ENCODE measurements at regions not wholly inside any gene's neighbourhood (a gene's known extent, or its start where the extent isn't known, plus 50 kb on each side); places are given as distances from the start of the nearest gene placed in this dataset.

GRCh38 chr4:128527351-128527750, 239.7 kb upstream of the PGRMC2 start:
- Histone ChIP-seq H3K9me3 (ENCODE audit: control insufficient read depth in 3 of 3, low read length in 3 of 3) (no peaks in the 10 kb centered on the region), H3K36me3 (ENCODE audit: control insufficient read depth in 3 of 3, insufficient read depth in 3 of 3, low read length in 3 of 3) (no peaks in the 10 kb centered on the region), H3K27ac (ENCODE audit: low read depth, low read length) (no peak overlapping the region), H3K9ac (ENCODE audit: low read depth in 1 of 3, low read length in 3 of 3) (no peak overlapping the region), H3K4me3 (ENCODE audit: low read length in 3 of 3) (no peak overlapping the region), H3K27me3 (ENCODE audit: control insufficient read depth in 3 of 3, insufficient read depth in 3 of 3, low read length in 3 of 3) (no peaks in the 10 kb centered on the region), H3K4me1 (ENCODE audit: control insufficient read depth in 3 of 3, insufficient read depth in 3 of 3, low read length in 3 of 3) (peaks cover 10 to 14% (median 12%) of the 10 kb centered on the region in 3 donors)

GRCh38 chr4:128525992-128526630, 238.5 kb upstream of the PGRMC2 start:
- Histone ChIP-seq H3K27ac (ENCODE audit: low read depth, low read length) (no peak overlapping the region), H3K27me3 (ENCODE audit: control insufficient read depth in 3 of 3, insufficient read depth in 3 of 3, low read length in 3 of 3) (no peaks in the 10 kb centered on the region), H3K9ac (ENCODE audit: low read depth in 1 of 3, low read length in 3 of 3) (no peak overlapping the region), H3K4me3 (ENCODE audit: low read length in 3 of 3) (no peak overlapping the region), H3K36me3 (ENCODE audit: control insufficient read depth in 3 of 3, insufficient read depth in 3 of 3, low read length in 3 of 3) (no peaks in the 10 kb centered on the region), H3K4me1 (ENCODE audit: control insufficient read depth in 3 of 3, insufficient read depth in 3 of 3, low read length in 3 of 3) (peaks cover 10 to 17% (median 12%) of the 10 kb centered on the region in 3 donors), H3K9me3 (ENCODE audit: control insufficient read depth in 3 of 3, low read length in 3 of 3) (no peaks in the 10 kb centered on the region)

- Histone ChIP-seq H3K36me3 (ENCODE audit: control insufficient read depth in 3 of 3, insufficient read depth in 3 of 3, low read length in 3 of 3) (no peaks in the 10 kb centered on the region), H3K9ac (ENCODE audit: low read depth in 1 of 3, low read length in 3 of 3) (no peak overlapping the region), H3K27ac (ENCODE audit: low read depth, low read length) (no peak overlapping the region), H3K27me3 (ENCODE audit: control insufficient read depth in 3 of 3, insufficient read depth in 3 of 3, low read length in 3 of 3) (no peaks in the 10 kb centered on the region), H3K4me3 (ENCODE audit: low read length in 3 of 3) (no peak overlapping the region), H3K9me3 (ENCODE audit: control insufficient read depth in 3 of 3, low read length in 3 of 3) (no peaks in the 10 kb centered on the region), H3K4me1 (ENCODE audit: control insufficient read depth in 3 of 3, insufficient read depth in 3 of 3, low read length in 3 of 3) (peaks cover 10 to 17% (median 12%) of the 10 kb centered on the region in 3 donors)
These were observed 237.8 kb upstream of the PGRMC2 start for GRCh38 chr4:128525387-128525786.

GRCh38 chr4:128524311-128524710, 236.7 kb upstream of the PGRMC2 start:
- H3K9ac ChIP-seq (ENCODE audit: low read depth in 1 of 3, low read length in 3 of 3), result no peak overlapping the region
- no peaks in the 10 kb centered on the region for H3K36me3 ChIP-seq (ENCODE audit: control insufficient read depth in 3 of 3, insufficient read depth in 3 of 3, low read length in 3 of 3)
- no peaks in the 10 kb centered on the region for H3K9me3 ChIP-seq (ENCODE audit: control insufficient read depth in 3 of 3, low read length in 3 of 3)
- H3K4me3 ChIP-seq (ENCODE audit: low read length in 3 of 3), result no peak overlapping the region
- no peaks in the 10 kb centered on the region for H3K27me3 ChIP-seq (ENCODE audit: control insufficient read depth in 3 of 3, insufficient read depth in 3 of 3, low read length in 3 of 3)
- H3K4me1 ChIP-seq (ENCODE audit: control insufficient read depth in 3 of 3, insufficient read depth in 3 of 3, low read length in 3 of 3), result peaks cover 14 to 20% (median 14%) of the 10 kb centered on the region in 3 donors
- no peak overlapping the region for H3K27ac ChIP-seq (ENCODE audit: low read depth, low read length)

- Histone ChIP-seq H3K27ac (ENCODE audit: low read depth, low read length) (no peak overlapping the region), H3K4me1 (ENCODE audit: control insufficient read depth in 3 of 3, insufficient read depth in 3 of 3, low read length in 3 of 3) (peaks cover 11 to 23% (median 20%) of the 10 kb centered on the region in 3 donors)
These were observed 234.1 kb upstream of the PGRMC2 start for GRCh38 chr4:128521648-128522111.

GRCh38 chr4:128521156-128521555, 233.5 kb upstream of the PGRMC2 start:
- no peaks in the 10 kb centered on the region for H3K9me3 ChIP-seq (ENCODE audit: control insufficient read depth in 3 of 3, low read length in 3 of 3)
- no peak overlapping the region for H3K9ac ChIP-seq (ENCODE audit: low read depth in 1 of 3, low read length in 3 of 3)
- H3K27ac ChIP-seq (ENCODE audit: low read depth, low read length), result no peak overlapping the region
- H3K27me3 ChIP-seq (ENCODE audit: control insufficient read depth in 3 of 3, insufficient read depth in 3 of 3, low read length in 3 of 3), result no peaks in the 10 kb centered on the region
- H3K4me3 ChIP-seq (ENCODE audit: low read length in 3 of 3), result no peak overlapping the region
- H3K36me3 ChIP-seq (ENCODE audit: control insufficient read depth in 3 of 3, insufficient read depth in 3 of 3, low read length in 3 of 3), result no peaks in the 10 kb centered on the region
- H3K4me1 ChIP-seq (ENCODE audit: control insufficient read depth in 3 of 3, insufficient read depth in 3 of 3, low read length in 3 of 3), result peaks cover 11 to 23% (median 20%) of the 10 kb centered on the region in 3 donors

More at GRCh38 chr4:128521648-128522111, 234.1 kb upstream of the PGRMC2 start:
- Histone ChIP-seq H3K9ac (ENCODE audit: low read depth in 1 of 3, low read length in 3 of 3) (no peak overlapping the region), H3K4me3 (ENCODE audit: low read length in 3 of 3) (no peak overlapping the region), H3K9me3 (ENCODE audit: control insufficient read depth in 3 of 3, low read length in 3 of 3) (no peaks in the 10 kb centered on the region), H3K36me3 (ENCODE audit: control insufficient read depth in 3 of 3, insufficient read depth in 3 of 3, low read length in 3 of 3) (no peaks in the 10 kb centered on the region), H3K27me3 (ENCODE audit: control insufficient read depth in 3 of 3, insufficient read depth in 3 of 3, low read length in 3 of 3) (no peaks in the 10 kb centered on the region)

GRCh38 chr4:128519163-128519830, 231.7 kb upstream of the PGRMC2 start:
- Histone ChIP-seq H3K27me3 (ENCODE audit: control insufficient read depth in 3 of 3, insufficient read depth in 3 of 3, low read length in 3 of 3) (no peaks in the 10 kb centered on the region), H3K27ac (ENCODE audit: low read depth, low read length) (no peak overlapping the region), H3K4me3 (ENCODE audit: low read length in 3 of 3) (no peak overlapping the region), H3K9ac (ENCODE audit: low read depth in 1 of 3, low read length in 3 of 3) (no peak overlapping the region), H3K36me3 (ENCODE audit: control insufficient read depth in 3 of 3, insufficient read depth in 3 of 3, low read length in 3 of 3) (no peaks in the 10 kb centered on the region), H3K9me3 (ENCODE audit: control insufficient read depth in 3 of 3, low read length in 3 of 3) (no peaks in the 10 kb centered on the region), H3K4me1 (ENCODE audit: control insufficient read depth in 3 of 3, insufficient read depth in 3 of 3, low read length in 3 of 3) (peaks cover 10 to 20% (median 20%) of the 10 kb centered on the region in 3 donors)

GRCh38 chr4:128517739-128518510, 230.3 kb upstream of the PGRMC2 start:
- no peaks in the 10 kb centered on the region for H3K36me3 ChIP-seq (ENCODE audit: control insufficient read depth in 3 of 3, insufficient read depth in 3 of 3, low read length in 3 of 3)
- no peak overlapping the region for H3K4me3 ChIP-seq (ENCODE audit: low read length in 3 of 3)
- H3K27ac ChIP-seq (ENCODE audit: low read depth, low read length), result peak overlapping the region; percentile 38
- H3K9ac ChIP-seq (ENCODE audit: low read depth in 1 of 3, low read length in 3 of 3), result no peak overlapping the region
- H3K9me3 ChIP-seq (ENCODE audit: control insufficient read depth in 3 of 3, low read length in 3 of 3), result no peaks in the 10 kb centered on the region
- H3K4me1 ChIP-seq (ENCODE audit: control insufficient read depth in 3 of 3, insufficient read depth in 3 of 3, low read length in 3 of 3), result peaks cover 6 to 20% (median 18%) of the 10 kb centered on the region in 3 donors
- H3K27me3 ChIP-seq (ENCODE audit: control insufficient read depth in 3 of 3, insufficient read depth in 3 of 3, low read length in 3 of 3), result no peaks in the 10 kb centered on the region

- Histone ChIP-seq H3K27me3 (ENCODE audit: control insufficient read depth in 3 of 3, insufficient read depth in 3 of 3, low read length in 3 of 3) (no peaks in the 10 kb centered on the region), H3K9ac (ENCODE audit: low read depth in 1 of 3, low read length in 3 of 3) (no peak overlapping the region), H3K9me3 (ENCODE audit: control insufficient read depth in 3 of 3, low read length in 3 of 3) (no peaks in the 10 kb centered on the region), H3K4me3 (ENCODE audit: low read length in 3 of 3) (no peak overlapping the region), H3K27ac (ENCODE audit: low read depth, low read length) (peak overlapping the region; percentile 38), H3K36me3 (ENCODE audit: control insufficient read depth in 3 of 3, insufficient read depth in 3 of 3, low read length in 3 of 3) (no peaks in the 10 kb centered on the region), H3K4me1 (ENCODE audit: control insufficient read depth in 3 of 3, insufficient read depth in 3 of 3, low read length in 3 of 3) (peaks cover 6 to 20% (median 18%) of the 10 kb centered on the region in 3 donors)
These were observed 229.6 kb upstream of the PGRMC2 start for GRCh38 chr4:128517096-128517738.

Measured in skeletal muscle tissue (tissue), 3 donors.